Fibroblast of skin of right quadriceps (primary cell): ENCODE measurements at regions not wholly inside any gene's neighbourhood (a gene's known extent, or its start where the extent isn't known, plus 50 kb on each side); places are given as distances from the start of the nearest gene placed in this dataset.

Source experiments
- DNase-seq: peaks from one replicate; pipeline ENCODE4 v3.0.0-alpha.2; 2013

- DNase-seq: no peak
These were observed 208.7 kb upstream of the PLET1 start for GRCh38 chr11:112469376-112469775.

- no peak for DNase-seq
These were observed 209.7 kb upstream of the PLET1 start for GRCh38 chr11:112470355-112470754.

GRCh38 chr11:112471731-112472130 lies 211.1 kb upstream of the PLET1 start:
- DNase-seq: no peak

GRCh38 chr11:112477152-112477551 lies 216.5 kb upstream of the PLET1 start:
- no peak for DNase-seq

GRCh38 chr11:112477581-112478317 lies 217.1 kb upstream of the PLET1 start:
- DNase-seq: no peak

GRCh38 chr11:112478806-112479205 lies 218.1 kb upstream of the PLET1 start:
- DNase-seq: no peak

- no peak for DNase-seq
These were observed 220.8 kb upstream of the PLET1 start for GRCh38 chr11:112481431-112481830.

- no peak for DNase-seq
These were observed 221.2 kb upstream of the PLET1 start for GRCh38 chr11:112481893-112482292.

- no peak for DNase-seq
These were observed 224.6 kb upstream of the PLET1 start for GRCh38 chr11:112485280-112485679.

GRCh38 chr11:112497826-112498225 lies 237.2 kb upstream of the PLET1 start:
- no peak for DNase-seq

- DNase-seq: no peak
These were observed 238.0 kb upstream of the PLET1 start for GRCh38 chr11:112498701-112499100.

GRCh38 chr11:112499153-112499880 lies 238.7 kb upstream of the PLET1 start:
- no peak for DNase-seq

- no peak for DNase-seq
These were observed 239.2 kb upstream of the PLET1 start for GRCh38 chr11:112499881-112500204.

- no peak for DNase-seq
These were observed 242.8 kb upstream of the PLET1 start for GRCh38 chr11:112503410-112503809.

- DNase-seq: no peak
These were observed 243.4 kb upstream of the PLET1 start for GRCh38 chr11:112504056-112504455.

GRCh38 chr11:112506852-112507251 lies 246.2 kb upstream of the PLET1 start:
- no peak for DNase-seq

GRCh38 chr11:112507281-112507680 lies 246.6 kb upstream of the PLET1 start:
- no peak for DNase-seq

- DNase-seq: no peak
These were observed 248.1 kb upstream of the PLET1 start for GRCh38 chr11:112508750-112509149.

- DNase-seq: no peak
These were observed 248.6 kb upstream of the PLET1 start for GRCh38 chr11:112509300-112509699.

GRCh38 chr11:112511271-112511670 lies 250.6 kb upstream of the PLET1 start:
- DNase-seq: no peak

GRCh38 chr11:112511911-112512310 lies 251.3 kb upstream of the PLET1 start:
- no peak for DNase-seq

GRCh38 chr11:112513417-112513816 lies 252.8 kb upstream of the PLET1 start:
- no peak for DNase-seq

- DNase-seq: no peak
These were observed 253.5 kb upstream of the PLET1 start for GRCh38 chr11:112514011-112514740.

- DNase-seq: no peak
These were observed 255.6 kb upstream of the PLET1 start for GRCh38 chr11:112516261-112516660.
